Endothelial cell (in vitro differentiated cells): ENCODE measurements at regions not wholly inside any gene's neighbourhood (a gene's known extent, or its start where the extent isn't known, plus 50 kb on each side); places are given as distances from the start of the nearest gene placed in this dataset.

ENCODE experiments used
- DNase-seq: peaks from one replicate; pipeline ENCODE4 v3.0.0; 2021; ENCODE audit warnings: low spot score
- H3K27ac Mint-ChIP-seq: one replicate; pipeline ENCODE4 v1.8.0; 2021; ENCODE audit warnings: mixed read lengths, inconsistent platforms; ENCODE audit not compliant: unreplicated experiment
- H3K27me3 Mint-ChIP-seq: one replicate; pipeline ENCODE4 v1.8.0; 2021; ENCODE audit warnings: mild to moderate bottlenecking, moderate library complexity, mixed read lengths, inconsistent platforms; ENCODE audit not compliant: unreplicated experiment
- H3K36me3 Mint-ChIP-seq: one replicate; pipeline ENCODE4 v1.8.0; 2021; ENCODE audit warnings: mild to moderate bottlenecking, low read depth, mixed read lengths, inconsistent platforms; ENCODE audit not compliant: unreplicated experiment
- H3K4me1 Mint-ChIP-seq: one replicate; pipeline ENCODE4 v1.8.0; 2021; ENCODE audit warnings: mild to moderate bottlenecking, mixed read lengths, inconsistent platforms; ENCODE audit not compliant: unreplicated experiment
- H3K4me3 Mint-ChIP-seq: one replicate; pipeline ENCODE4 v1.8.0; 2021; ENCODE audit warnings: mild to moderate bottlenecking, mixed read lengths, inconsistent platforms; ENCODE audit not compliant: unreplicated experiment
- H3K9me3 Mint-ChIP-seq: one replicate; pipeline ENCODE4 v1.8.0; 2021; ENCODE audit warnings: mixed read lengths, inconsistent platforms; ENCODE audit not compliant: unreplicated experiment
- TF ChIP-seq, protein P1 (sequence below): fragments of 200-600 bp; sonication (generic); IDR thresholded peaks from one replicate; pipeline ENCODE4 v1.5.0; 2021; ENCODE audit warnings: antibody characterized with exemption; ENCODE audit not compliant: unreplicated experiment

DNA sequence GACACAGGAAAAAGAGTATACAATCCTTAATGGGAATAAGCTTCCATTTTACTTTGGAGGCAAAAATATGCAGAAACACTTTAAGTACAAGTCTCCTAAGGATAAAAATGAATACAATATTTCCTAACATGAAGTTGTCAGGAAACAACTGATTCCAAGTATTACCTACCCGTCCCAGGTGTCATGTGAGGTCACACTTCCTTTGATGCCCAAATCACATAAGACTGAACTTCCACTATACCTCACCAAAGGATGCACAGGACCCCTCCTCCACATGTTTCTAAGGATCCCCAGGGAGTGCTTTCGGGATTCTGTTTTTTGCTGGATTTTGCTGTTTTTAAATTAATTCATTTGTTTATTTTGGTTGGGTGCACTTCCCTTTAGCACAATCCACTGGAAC lies 438.5 kb upstream of the TCF4 start:
- Mint-ChIP-seq H3K27ac (no peak overlapping the region), H3K27me3 (no peaks in the 10 kb centered on the region), H3K9me3 (no peaks in the 10 kb centered on the region), H3K4me3 (no peak overlapping the region), H3K4me1 (peaks cover 10% of the 10 kb centered on the region), H3K36me3 (peaks cover 3% of the 10 kb centered on the region)
- no peak for DNase-seq
- TF ChIP-seq, protein P1, sequence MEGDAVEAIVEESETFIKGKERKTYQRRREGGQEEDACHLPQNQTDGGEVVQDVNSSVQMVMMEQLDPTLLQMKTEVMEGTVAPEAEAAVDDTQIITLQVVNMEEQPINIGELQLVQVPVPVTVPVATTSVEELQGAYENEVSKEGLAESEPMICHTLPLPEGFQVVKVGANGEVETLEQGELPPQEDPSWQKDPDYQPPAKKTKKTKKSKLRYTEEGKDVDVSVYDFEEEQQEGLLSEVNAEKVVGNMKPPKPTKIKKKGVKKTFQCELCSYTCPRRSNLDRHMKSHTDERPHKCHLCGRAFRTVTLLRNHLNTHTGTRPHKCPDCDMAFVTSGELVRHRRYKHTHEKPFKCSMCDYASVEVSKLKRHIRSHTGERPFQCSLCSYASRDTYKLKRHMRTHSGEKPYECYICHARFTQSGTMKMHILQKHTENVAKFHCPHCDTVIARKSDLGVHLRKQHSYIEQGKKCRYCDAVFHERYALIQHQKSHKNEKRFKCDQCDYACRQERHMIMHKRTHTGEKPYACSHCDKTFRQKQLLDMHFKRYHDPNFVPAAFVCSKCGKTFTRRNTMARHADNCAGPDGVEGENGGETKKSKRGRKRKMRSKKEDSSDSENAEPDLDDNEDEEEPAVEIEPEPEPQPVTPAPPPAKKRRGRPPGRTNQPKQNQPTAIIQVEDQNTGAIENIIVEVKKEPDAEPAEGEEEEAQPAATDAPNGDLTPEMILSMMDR, result no peak

DNA sequence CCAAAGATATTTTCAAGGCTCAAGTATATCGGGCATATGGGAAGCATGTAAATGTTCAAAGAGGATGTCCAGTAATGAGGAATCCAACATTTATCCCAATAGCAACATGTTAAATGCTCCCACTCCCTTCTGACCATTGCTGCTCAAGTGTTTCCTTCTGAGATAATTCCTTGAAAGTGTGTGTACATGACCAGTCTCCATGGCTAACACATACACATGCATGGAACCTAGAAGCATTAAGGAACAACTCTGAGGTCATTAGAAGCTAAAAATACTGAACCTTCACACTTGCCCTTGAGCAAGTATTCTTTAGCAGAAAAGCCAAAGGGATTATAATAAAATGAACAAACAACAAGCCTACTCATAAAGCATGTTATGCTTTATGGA lies 433.8 kb upstream of the TCF4 start:
- Mint-ChIP-seq H3K27me3 (no peaks in the 10 kb centered on the region), H3K36me3 (no peaks in the 10 kb centered on the region), H3K9me3 (no peaks in the 10 kb centered on the region), H3K4me3 (no peak overlapping the region), H3K27ac (peak overlapping the region; percentile 98), H3K4me1 (peaks cover 31% of the 10 kb centered on the region)
- TF ChIP-seq, protein P1, result no peak
- DNase-seq, result no peak

DNA sequence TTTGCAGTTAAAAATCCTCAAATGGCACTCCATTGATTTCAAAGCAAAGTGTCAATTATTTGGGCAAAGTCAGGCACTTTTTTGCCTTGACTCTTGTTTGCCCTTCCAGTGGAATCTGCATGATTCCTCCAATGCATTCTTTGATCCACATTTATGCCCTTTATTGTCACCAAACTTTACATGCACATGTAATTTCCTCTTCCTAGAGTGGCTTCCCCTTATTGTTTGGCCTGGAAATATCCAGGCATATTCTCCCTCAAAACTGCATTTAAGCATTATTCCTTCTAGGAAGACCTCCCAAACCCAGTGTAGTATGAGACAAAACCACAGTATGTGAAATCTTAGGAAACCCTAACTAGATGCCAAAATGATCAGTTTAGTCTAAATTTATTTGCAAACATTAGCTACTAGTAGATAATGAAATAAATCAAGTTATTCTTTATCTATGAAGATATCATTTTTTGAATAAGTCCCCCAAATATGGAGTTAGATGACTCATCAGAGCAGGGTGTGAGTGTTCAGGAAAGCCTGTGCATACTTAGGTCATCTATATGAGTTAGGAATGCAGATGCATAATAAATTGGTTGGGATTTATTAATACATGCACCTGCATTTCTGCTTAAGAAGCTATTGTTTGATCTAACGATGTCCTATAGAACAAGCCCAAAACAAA lies 433.3 kb upstream of the TCF4 start:
- Mint-ChIP-seq H3K36me3 (no peaks in the 10 kb centered on the region), H3K4me1 (peaks cover 31% of the 10 kb centered on the region), H3K9me3 (no peaks in the 10 kb centered on the region), H3K27ac (peak overlapping the region; percentile 98), H3K27me3 (no peaks in the 10 kb centered on the region), H3K4me3 (no peak overlapping the region)
- DNase-seq, result no peak
- TF ChIP-seq, protein P1, result no peak

DNA sequence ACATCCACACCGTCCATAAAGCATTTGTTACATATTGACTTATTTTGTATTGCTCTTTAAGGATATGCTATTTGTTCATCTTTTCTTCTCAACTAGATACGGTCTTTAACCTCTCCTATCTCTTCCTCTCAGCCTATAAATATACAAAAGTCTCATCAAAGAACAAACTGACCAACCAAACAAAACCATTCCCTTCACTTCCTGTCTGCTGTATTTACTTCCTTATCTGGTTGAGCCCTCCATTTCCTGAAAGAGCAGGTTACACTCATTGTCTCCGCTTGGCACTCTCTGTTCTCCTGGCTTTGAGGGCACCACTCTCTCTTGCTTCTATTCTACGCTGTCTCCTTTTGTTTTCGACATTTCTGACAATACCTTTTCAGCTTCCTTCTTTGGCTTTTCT lies 431.9 kb upstream of the TCF4 start:
- H3K4me1 Mint-ChIP-seq, result peaks cover 31% of the 10 kb centered on the region
- no peaks in the 10 kb centered on the region for H3K36me3 Mint-ChIP-seq
- H3K27me3 Mint-ChIP-seq, result no peaks in the 10 kb centered on the region
- no peaks in the 10 kb centered on the region for H3K9me3 Mint-ChIP-seq
- no peak for DNase-seq
- no peak overlapping the region for H3K4me3 Mint-ChIP-seq
- TF ChIP-seq, protein P1, result no peak
- peak overlapping the region; percentile 98 for H3K27ac Mint-ChIP-seq

DNA sequence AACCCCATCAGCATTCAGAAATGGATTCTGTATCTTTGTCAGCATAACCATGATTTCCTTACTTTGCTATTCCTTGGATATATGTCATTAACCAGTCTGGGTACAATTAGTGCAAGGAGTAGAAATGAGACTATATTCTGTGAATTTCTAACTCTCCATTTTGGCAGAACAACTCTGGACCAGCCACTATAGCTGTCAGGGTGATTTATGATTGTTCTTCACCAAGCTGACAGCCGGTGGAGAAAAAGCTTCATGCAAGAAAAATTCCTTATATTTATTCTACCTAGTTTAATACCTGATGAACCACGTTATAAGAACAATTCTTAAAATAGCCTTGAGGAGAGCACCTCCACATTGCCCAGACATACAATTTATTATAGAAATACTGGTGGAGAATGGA lies 431.2 kb upstream of the TCF4 start:
- no peaks in the 10 kb centered on the region for H3K9me3 Mint-ChIP-seq
- H3K27ac Mint-ChIP-seq, result peak overlapping the region; percentile 98
- TF ChIP-seq, protein P1, result no peak
- H3K4me1 Mint-ChIP-seq, result peaks cover 31% of the 10 kb centered on the region
- DNase-seq, result no peak
- H3K4me3 Mint-ChIP-seq, result no peak overlapping the region
- no peaks in the 10 kb centered on the region for H3K27me3 Mint-ChIP-seq
- H3K36me3 Mint-ChIP-seq, result no peaks in the 10 kb centered on the region
